Mucosa of descending colon (tissue), 3 donors: ENCODE measurements at regions not wholly inside any gene's neighbourhood (a gene's known extent, or its start where the extent isn't known, plus 50 kb on each side); places are given as distances from the start of the nearest gene placed in this dataset.
A peak's percentile ranks its signal among the peaks of the same experiment; 100 is the strongest.
"Not testable (repeated sequence)": the region's sequence is repeated elsewhere in the genome, so short reads cannot be mapped to it uniquely, and the experiment has no call there.

Experiments used
- ATAC-seq: fragments of 200-7000 bp; cut with Tn5 transposase; one replicate; pipeline ENCODE4 v1.9.1; 2020; ENCODE audit warnings: mild to moderate bottlenecking, moderate library complexity
- DNase-seq, 3 donors: peaks; one replicate each; pipeline ENCODE4 v3.0.0-alpha.2; 2020
- H3K36me3 ChIP-seq: fragments of 200-600 bp; one replicate; pipeline ENCODE4 v1.8.0; 2021; ENCODE audit warnings: low read depth, mild to moderate bottlenecking
- H3K4me1 ChIP-seq: fragments of 200-600 bp; one replicate; pipeline ENCODE4 v1.8.0; 2021; ENCODE audit warnings: low read depth, mild to moderate bottlenecking
- H3K4me3 ChIP-seq: fragments of 200-600 bp; one replicate; pipeline ENCODE4 v1.8.0; 2021; ENCODE audit warnings: mild to moderate bottlenecking
- H3K9me3 ChIP-seq: fragments of 200-600 bp; one replicate; pipeline ENCODE4 v1.8.0; 2021; ENCODE audit warnings: mild to moderate bottlenecking
- intact Hi-C, 2 donors: fragments of 100-400 bp; cut with DNase I in 1 of 2; cut with micrococcal nuclease in 1 of 2; formaldehyde crosslinking; loops; one replicate each; pipeline versions ENCODE4 v1.11.0 to v1.11.1; 2022; cut with DNase I, micrococcal nuclease
- donor health status: DM: no; HTN: no; CAD: no; lungs with moderate emphysema.
- donor health status: DM: no; HTN: no; CAD: no.
- donor health status: DM: no; HTN: yes; CAD: no.

GRCh38 chrY:11201133-11201532, 1499.9 kb upstream of the USP9Y start:
- H3K36me3 ChIP-seq, DNase-seq, H3K4me1 ChIP-seq, H3K4me3 ChIP-seq, H3K9me3 ChIP-seq, ATAC-seq, intact Hi-C loops: not testable (repeated sequence)

- intact Hi-C loops, H3K9me3 ChIP-seq, H3K4me1 ChIP-seq, ATAC-seq, H3K36me3 ChIP-seq: not testable (repeated sequence)
- peak overlapping the region; percentile 6 for H3K4me3 ChIP-seq
- peak in 2 of 3 donors; percentile 23 to 55 for DNase-seq
Measured at GRCh38 chrY:11214851-11215250, 1486.2 kb upstream of the USP9Y start.
